Left lung (tissue), 4 donors: ENCODE measurements at regions not wholly inside any gene's neighbourhood (a gene's known extent, or its start where the extent isn't known, plus 50 kb on each side); places are given as distances from the start of the nearest gene placed in this dataset.

Source experiments
- ATAC-seq: fragments of 200-7000 bp; cut with Tn5 transposase; one replicate; pipeline ENCODE4 v1.9.1; 2020; ENCODE audit warnings: moderate library complexity
- DNase-seq, 4 donors: peaks; one replicate each; pipeline ENCODE4 v3.0.0-alpha.2; 2013 to 2020
- H3K27ac ChIP-seq, 2 donors: fragments of 200-600 bp; sonication (generic) in 1 of 2; one replicate each; pipeline versions ENCODE4 v1.5.0 to v1.8.0; 2020 to 2021
- H3K27me3 ChIP-seq, 2 donors: fragments of 200-600 bp; sonication (generic) in 1 of 2; one replicate each; pipeline versions ENCODE4 v1.5.0 to v1.8.0; 2020 to 2021
- H3K36me3 ChIP-seq, 2 donors: fragments of 200-600 bp; sonication (generic) in 1 of 2; one replicate each; pipeline versions ENCODE4 v1.5.0 to v1.8.0; 2020 to 2021
- H3K4me1 ChIP-seq, 2 donors: fragments of 200-600 bp; one replicate each; pipeline ENCODE4 v1.8.0; 2021
- H3K4me3 ChIP-seq, 2 donors: fragments of 200-600 bp; sonication (generic) in 1 of 2; one replicate each; pipeline versions ENCODE4 v1.5.0 to v1.8.0; 2020 to 2021; ENCODE audit warnings: mild to moderate bottlenecking in 1 of 2
- H3K9me3 ChIP-seq, 2 donors: fragments of 200-600 bp; sonication (generic) in 1 of 2; one replicate each; pipeline versions ENCODE4 v1.5.0 to v1.8.0; 2020 to 2021
- intact Hi-C, 2 donors: fragments of 100-400 bp; cut with DNase I; formaldehyde crosslinking; loops; one replicate each; pipeline versions ENCODE4 v1.11.2 to v1.14.2; 2022
- TF ChIP-seq, protein P1 (sequence below), 2 donors: fragments of 200-600 bp; sonication (generic) in 1 of 2; IDR thresholded peaks; one replicate each; pipeline versions ENCODE4 v1.5.0 to v1.8.0; 2021; ENCODE audit warnings: antibody characterized with exemption in 2 of 2
- donor health status: DM: no; HTN: yes; CAD: no.
- donor health status: DM: no; HTN: no; CAD: no.

DNA sequence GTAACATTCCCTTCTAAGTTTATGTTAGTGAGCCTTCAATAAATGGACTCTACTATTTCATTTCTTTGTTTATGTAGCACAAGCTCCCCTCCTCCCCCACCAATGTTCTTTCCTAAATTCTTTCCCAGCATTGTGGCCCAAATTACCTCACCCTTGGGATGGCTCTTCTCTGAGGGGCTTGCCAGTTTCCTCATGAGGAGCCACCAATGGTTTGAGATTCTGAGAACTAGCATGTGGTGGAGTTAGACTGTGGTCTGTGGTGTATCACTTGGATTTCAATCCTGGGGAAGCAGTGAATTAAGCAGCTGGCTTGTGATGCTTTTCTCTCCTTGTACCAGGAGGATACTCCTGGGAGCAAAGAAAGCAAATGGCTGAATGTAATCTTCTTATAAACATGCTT, 50.0 kb upstream of the NPHP3 start:
- Histone ChIP-seq H3K4me3 (no peak overlapping the region), H3K4me1 (no peaks in the 10 kb centered on the region), H3K27ac (no peak overlapping the region), H3K27me3 (no peaks in the 10 kb centered on the region), H3K36me3 (no peaks in the 10 kb centered on the region), H3K9me3 (no peaks in the 10 kb centered on the region)
- DNase-seq (no peak), ATAC-seq (no peak)
- TF ChIP-seq, protein P1, sequence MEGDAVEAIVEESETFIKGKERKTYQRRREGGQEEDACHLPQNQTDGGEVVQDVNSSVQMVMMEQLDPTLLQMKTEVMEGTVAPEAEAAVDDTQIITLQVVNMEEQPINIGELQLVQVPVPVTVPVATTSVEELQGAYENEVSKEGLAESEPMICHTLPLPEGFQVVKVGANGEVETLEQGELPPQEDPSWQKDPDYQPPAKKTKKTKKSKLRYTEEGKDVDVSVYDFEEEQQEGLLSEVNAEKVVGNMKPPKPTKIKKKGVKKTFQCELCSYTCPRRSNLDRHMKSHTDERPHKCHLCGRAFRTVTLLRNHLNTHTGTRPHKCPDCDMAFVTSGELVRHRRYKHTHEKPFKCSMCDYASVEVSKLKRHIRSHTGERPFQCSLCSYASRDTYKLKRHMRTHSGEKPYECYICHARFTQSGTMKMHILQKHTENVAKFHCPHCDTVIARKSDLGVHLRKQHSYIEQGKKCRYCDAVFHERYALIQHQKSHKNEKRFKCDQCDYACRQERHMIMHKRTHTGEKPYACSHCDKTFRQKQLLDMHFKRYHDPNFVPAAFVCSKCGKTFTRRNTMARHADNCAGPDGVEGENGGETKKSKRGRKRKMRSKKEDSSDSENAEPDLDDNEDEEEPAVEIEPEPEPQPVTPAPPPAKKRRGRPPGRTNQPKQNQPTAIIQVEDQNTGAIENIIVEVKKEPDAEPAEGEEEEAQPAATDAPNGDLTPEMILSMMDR (IDR thresholded peaks at IDR 0.05): no peak
- intact Hi-C loops: no loop called here
